HL-60 (cell line): ENCODE measurements at regions not wholly inside any gene's neighbourhood (a gene's known extent, or its start where the extent isn't known, plus 50 kb on each side); places are given as distances from the start of the nearest gene placed in this dataset.

ENCODE experiments used
- DNase-seq, 2 experiments: peaks; one replicate each; pipeline ENCODE4 v3.0.0-alpha.2; 2010 to 2020; ENCODE audit warnings: low read depth in 1 of 2, low spot score in 1 of 2
- H3K27ac ChIP-seq: fragments of 250-450 bp; sonication (Bioruptor Pico); replicated peaks from 2 replicates; pipeline ENCODE4 v1.5.1; 2020; ENCODE audit warnings: mild to moderate bottlenecking, moderate library complexity
- H3K27me3 ChIP-seq: fragments of 250-450 bp; sonication (Bioruptor Pico); 2 replicates; pipeline ENCODE4 v1.5.1; 2021; ENCODE audit warnings: mild to moderate bottlenecking, moderate library complexity; ENCODE audit not compliant: insufficient read depth, poor library complexity, severe bottlenecking
- H3K4me3 ChIP-seq: replicated peaks from 2 replicates; pipeline ENCODE4 v1.5.1; 2011; ENCODE audit warnings: mild to moderate bottlenecking, control low read depth, low read length; ENCODE audit not compliant: insufficient read depth
- CTCF ChIP-seq: IDR thresholded peaks from one replicate; pipeline ENCODE4 v1.5.1; 2011; ENCODE audit warnings: low read length, control low read depth, inconsistent platforms; ENCODE audit not compliant: insufficient read depth
- GABPA ChIP-seq: IDR thresholded peaks from 2 replicates; pipeline ENCODE4 v1.6.1; 2012; ENCODE audit warnings: low read depth
- POLR2AphosphoS5 ChIP-seq: IDR thresholded peaks from 2 replicates; pipeline ENCODE4 v1.6.1; 2012; ENCODE audit warnings: low read depth
- SPI1 ChIP-seq: IDR thresholded peaks from 2 replicates; pipeline ENCODE4 v1.6.1; 2012; ENCODE audit warnings: low read depth, mild to moderate bottlenecking, borderline replicate concordance
- TF ChIP-seq, protein P1 (sequence below): IDR thresholded peaks from 2 replicates; pipeline ENCODE4 v1.6.1; 2012; ENCODE audit warnings: low read depth; ENCODE audit not compliant: insufficient replicate concordance

- TF ChIP-seq CTCF (no peak), POLR2AphosphoS5 (no peak), SPI1 (no peak), GABPA (no peak)
- TF ChIP-seq, protein P1, sequence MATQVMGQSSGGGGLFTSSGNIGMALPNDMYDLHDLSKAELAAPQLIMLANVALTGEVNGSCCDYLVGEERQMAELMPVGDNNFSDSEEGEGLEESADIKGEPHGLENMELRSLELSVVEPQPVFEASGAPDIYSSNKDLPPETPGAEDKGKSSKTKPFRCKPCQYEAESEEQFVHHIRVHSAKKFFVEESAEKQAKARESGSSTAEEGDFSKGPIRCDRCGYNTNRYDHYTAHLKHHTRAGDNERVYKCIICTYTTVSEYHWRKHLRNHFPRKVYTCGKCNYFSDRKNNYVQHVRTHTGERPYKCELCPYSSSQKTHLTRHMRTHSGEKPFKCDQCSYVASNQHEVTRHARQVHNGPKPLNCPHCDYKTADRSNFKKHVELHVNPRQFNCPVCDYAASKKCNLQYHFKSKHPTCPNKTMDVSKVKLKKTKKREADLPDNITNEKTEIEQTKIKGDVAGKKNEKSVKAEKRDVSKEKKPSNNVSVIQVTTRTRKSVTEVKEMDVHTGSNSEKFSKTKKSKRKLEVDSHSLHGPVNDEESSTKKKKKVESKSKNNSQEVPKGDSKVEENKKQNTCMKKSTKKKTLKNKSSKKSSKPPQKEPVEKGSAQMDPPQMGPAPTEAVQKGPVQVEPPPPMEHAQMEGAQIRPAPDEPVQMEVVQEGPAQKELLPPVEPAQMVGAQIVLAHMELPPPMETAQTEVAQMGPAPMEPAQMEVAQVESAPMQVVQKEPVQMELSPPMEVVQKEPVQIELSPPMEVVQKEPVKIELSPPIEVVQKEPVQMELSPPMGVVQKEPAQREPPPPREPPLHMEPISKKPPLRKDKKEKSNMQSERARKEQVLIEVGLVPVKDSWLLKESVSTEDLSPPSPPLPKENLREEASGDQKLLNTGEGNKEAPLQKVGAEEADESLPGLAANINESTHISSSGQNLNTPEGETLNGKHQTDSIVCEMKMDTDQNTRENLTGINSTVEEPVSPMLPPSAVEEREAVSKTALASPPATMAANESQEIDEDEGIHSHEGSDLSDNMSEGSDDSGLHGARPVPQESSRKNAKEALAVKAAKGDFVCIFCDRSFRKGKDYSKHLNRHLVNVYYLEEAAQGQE = no peak
These were observed 369.6 kb upstream of the NRXN1 start for GRCh38 chr2:51401546-51401945.

DNA sequence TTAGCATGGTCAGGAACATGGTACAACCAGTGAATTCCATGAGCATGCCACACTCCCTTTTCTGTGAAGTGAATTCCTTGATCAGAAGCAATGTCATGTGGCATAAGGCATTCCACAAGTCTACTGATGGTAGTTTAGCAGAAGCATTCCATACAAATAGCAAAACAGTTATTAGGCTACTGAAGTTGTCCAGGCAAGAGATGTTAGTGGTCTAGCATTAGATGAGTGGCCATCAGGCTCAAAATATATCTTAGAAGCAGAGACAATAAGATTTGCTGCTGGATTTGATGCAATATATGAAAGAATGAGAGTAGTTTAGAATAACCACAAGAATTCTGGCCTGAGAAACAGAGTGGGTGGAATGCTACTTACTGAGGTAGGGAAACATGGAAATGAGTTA, 355.3 kb upstream of the NRXN1 start:
- DNase-seq = no peak
- Histone ChIP-seq H3K4me3 (no peak overlapping the region), H3K27me3 (no peaks in the 10 kb centered on the region), H3K27ac (no peak overlapping the region)
- TF ChIP-seq CTCF (no peak), POLR2AphosphoS5 (no peak), GABPA (no peak), SPI1 (no peak)
- TF ChIP-seq, protein P1 = no peak

More at GRCh38 chr2:51401546-51401945, 369.6 kb upstream of the NRXN1 start:
- Histone ChIP-seq H3K4me3 (no peak overlapping the region), H3K27me3 (no peaks in the 10 kb centered on the region), H3K27ac (no peak overlapping the region)
- no peak for DNase-seq

DNA sequence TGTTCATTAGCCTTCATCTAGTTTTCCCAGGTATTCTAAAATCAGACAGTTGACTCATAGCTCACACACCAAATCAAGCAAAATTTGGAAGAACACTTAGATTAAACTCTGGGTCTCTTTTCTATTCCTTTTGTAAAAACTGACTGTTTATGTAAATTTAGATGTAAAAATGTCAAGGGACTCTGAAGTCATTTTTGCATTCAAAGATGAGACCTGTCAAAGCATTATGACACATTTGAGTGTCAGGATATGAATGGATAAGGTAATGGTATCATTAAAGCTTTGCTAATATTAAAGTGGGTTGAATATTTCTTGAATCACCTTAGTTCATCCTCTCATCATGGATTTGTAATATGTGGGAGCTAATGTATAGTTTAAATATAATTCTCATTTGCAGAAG, 348.1 kb upstream of the NRXN1 start:
- TF ChIP-seq GABPA (no peak), POLR2AphosphoS5 (no peak)
- TF ChIP-seq, protein P1 = no peak
- no peak for DNase-seq
- Histone ChIP-seq H3K4me3 (no peak overlapping the region), H3K27ac (no peak overlapping the region), H3K27me3 (no peaks in the 10 kb centered on the region)

- Histone ChIP-seq H3K27ac (no peak overlapping the region), H3K27me3 (no peaks in the 10 kb centered on the region), H3K4me3 (no peak overlapping the region)
- TF ChIP-seq CTCF (no peak), GABPA (no peak), SPI1 (no peak), POLR2AphosphoS5 (no peak)
- TF ChIP-seq, protein P1 = no peak
- no peak for DNase-seq
These were observed 336.3 kb upstream of the NRXN1 start for GRCh38 chr2:51368250-51368649.
